Activated T-cell treated with anti-CD3 and anti-CD28 coated beads, Interleukin-2, amount 50 U/mL, for 72 hours (primary cell): ENCODE measurements at regions not wholly inside any gene's neighbourhood (a gene's known extent, or its start where the extent isn't known, plus 50 kb on each side); places are given as distances from the start of the nearest gene placed in this dataset.

Experiments
- ATAC-seq, 2 donors: fragments of 150-1000 bp; cut with Tn5 transposase; replicated peaks in 1 of 2; 2 replicates each; pipeline ENCODE4 v1.10.0; 2021; ENCODE audit warnings: moderate library complexity in 2 of 2, mild to moderate bottlenecking in 1 of 2
- DNase-seq, 2 donors: peaks; one replicate each; pipeline ENCODE4 v3.0.0; 2021 to 2022; ENCODE audit warnings: mixed read lengths in 1 of 2
- H3K27ac Mint-ChIP-seq: one replicate; pipeline ENCODE4 v1.8.0; 2022; ENCODE audit warnings: mild to moderate bottlenecking, moderate library complexity, mixed read lengths
- H3K27me3 Mint-ChIP-seq: one replicate; pipeline ENCODE4 v1.8.0; 2022; ENCODE audit warnings: low read depth, mixed read lengths
- H3K36me3 Mint-ChIP-seq, 2 donors: one replicate each; pipeline ENCODE4 v1.8.0; 2022; ENCODE audit warnings: mixed read lengths in 2 of 2, mild to moderate bottlenecking in 1 of 2; ENCODE audit not compliant: insufficient read depth in 2 of 2
- H3K4me1 Mint-ChIP-seq: one replicate; pipeline ENCODE4 v1.8.0; 2022; ENCODE audit warnings: low read depth, mixed read lengths
- H3K4me3 Mint-ChIP-seq, 2 donors: one replicate each; pipeline ENCODE4 v1.8.0; 2022; ENCODE audit warnings: mild to moderate bottlenecking in 2 of 2, mixed read lengths in 2 of 2, moderate library complexity in 2 of 2
- H3K9me3 Mint-ChIP-seq, 2 donors: one replicate each; pipeline ENCODE4 v1.8.0; 2022; ENCODE audit warnings: mixed read lengths in 2 of 2

DNA sequence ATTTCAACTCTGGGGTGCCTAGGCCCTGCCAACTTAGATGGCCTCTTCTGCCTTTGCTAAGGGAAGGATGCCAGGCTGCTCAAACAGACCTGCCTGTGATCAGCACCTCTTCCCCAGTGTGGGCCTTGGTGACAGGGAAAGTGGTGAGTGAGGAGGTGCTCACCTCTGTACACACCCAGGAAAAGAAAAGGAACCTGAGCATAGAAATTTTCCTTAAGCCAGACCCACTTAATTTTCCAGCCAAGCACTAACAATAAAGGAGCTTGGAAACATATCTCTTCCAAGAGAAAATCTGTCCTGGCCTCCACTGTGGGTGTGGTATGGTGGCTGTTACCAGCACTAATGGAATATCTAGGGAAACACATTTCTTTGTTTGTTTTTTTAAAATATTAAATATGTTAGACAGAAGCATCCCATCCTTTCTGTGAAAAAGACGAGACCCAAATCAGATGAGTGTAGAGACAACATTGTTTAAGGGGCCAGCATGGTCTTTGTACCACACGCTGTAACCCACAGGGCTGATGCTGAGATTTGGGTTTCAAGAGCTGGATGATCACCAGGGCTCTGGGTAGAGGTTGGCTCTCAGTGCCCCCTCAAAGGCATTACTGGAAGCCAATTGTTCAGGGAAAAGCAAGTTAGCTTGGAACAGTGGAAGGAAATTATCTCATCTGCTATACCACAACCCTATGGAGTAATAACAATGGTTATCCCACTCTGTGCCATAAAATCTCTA lies 472.2 kb downstream of the INSC start:
- no peak for DNase-seq
- H3K4me3 Mint-ChIP-seq, result no peak overlapping the region
- H3K27ac Mint-ChIP-seq, result no peak overlapping the region
- no peak for ATAC-seq
- no peaks in the 10 kb centered on the region for H3K36me3 Mint-ChIP-seq
- no peaks in the 10 kb centered on the region for H3K9me3 Mint-ChIP-seq
- no peaks in the 10 kb centered on the region for H3K27me3 Mint-ChIP-seq
- H3K4me1 Mint-ChIP-seq, result no peaks in the 10 kb centered on the region

DNA sequence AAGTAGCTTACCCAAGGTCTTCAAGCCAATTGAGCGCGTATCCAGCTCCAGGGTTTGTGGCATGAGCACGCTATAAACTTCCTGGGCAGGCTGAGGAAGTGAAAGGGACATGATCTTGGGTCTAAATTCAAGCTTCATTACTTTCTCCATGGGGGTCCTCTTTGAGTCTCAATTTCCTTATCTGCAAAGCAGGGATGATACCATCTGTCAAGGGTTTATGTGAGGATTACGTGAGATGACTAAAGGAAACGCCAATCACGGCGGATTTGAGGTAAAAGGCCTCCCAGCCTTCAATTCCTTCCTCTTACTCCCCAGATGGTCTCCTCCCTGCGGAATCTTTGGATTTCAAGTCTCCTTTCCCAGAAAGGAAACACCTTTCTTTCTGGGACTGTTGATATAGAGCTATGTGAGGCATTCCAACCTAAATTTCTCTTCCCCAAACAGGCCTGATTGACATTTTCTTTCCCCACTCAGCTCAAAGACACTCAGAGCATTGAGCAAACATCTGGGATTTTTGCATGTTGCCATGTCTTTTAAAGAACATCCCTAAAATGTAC lies 474.4 kb downstream of the INSC start:
- no peaks in the 10 kb centered on the region for H3K9me3 Mint-ChIP-seq
- ATAC-seq, result no peak
- H3K4me3 Mint-ChIP-seq, result no peak overlapping the region
- H3K4me1 Mint-ChIP-seq, result no peaks in the 10 kb centered on the region
- no peak for DNase-seq
- no peaks in the 10 kb centered on the region for H3K27me3 Mint-ChIP-seq
- H3K36me3 Mint-ChIP-seq, result no peaks in the 10 kb centered on the region
- no peak overlapping the region for H3K27ac Mint-ChIP-seq

DNA sequence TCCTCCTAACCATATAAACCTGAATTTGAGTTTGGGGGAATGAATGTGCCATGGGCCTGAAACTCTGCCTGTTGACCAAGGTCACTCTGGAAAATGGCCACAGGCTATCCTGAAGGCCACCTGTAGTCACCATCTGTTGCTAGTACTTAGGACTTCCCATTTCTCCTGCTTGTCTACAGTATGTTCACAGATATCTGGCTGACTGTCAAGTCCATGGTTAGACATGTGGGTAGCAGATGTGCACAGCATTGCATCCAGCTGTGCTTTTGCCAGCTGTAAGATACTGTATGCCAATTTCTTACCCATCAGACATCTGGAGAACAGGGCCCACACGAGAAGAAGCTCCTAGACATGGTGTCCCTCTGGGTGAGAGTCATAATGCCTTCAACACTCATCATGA lies 475.4 kb downstream of the INSC start:
- no peaks in the 10 kb centered on the region for H3K36me3 Mint-ChIP-seq
- ATAC-seq, result no peak
- H3K9me3 Mint-ChIP-seq, result no peaks in the 10 kb centered on the region
- H3K4me3 Mint-ChIP-seq, result no peak overlapping the region
- no peak overlapping the region for H3K27ac Mint-ChIP-seq
- DNase-seq, result no peak
- no peaks in the 10 kb centered on the region for H3K4me1 Mint-ChIP-seq
- no peaks in the 10 kb centered on the region for H3K27me3 Mint-ChIP-seq

DNA sequence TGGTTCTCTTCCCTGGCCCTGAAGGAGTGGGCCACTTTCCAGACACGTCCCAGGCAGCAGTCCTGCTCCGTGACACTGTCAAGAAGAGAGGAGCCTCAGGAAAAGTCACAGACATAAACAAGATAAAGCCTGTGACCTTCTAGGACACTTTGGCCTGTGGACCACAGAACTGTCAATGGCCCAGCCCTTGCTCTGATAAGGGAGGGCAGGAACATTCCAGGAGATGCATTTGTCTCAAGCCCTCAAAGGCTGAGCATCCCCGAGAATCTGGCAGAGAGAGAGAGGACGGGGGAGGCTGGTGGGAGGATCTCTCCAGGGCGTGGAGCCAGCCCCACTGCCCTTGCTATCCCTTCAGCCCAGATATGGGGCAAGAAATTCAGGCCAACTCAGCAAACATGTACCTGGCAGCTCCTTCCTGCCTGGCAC lies 476.4 kb downstream of the INSC start:
- no peak for DNase-seq
- no peaks in the 10 kb centered on the region for H3K9me3 Mint-ChIP-seq
- H3K27me3 Mint-ChIP-seq, result no peaks in the 10 kb centered on the region
- no peak for ATAC-seq
- H3K36me3 Mint-ChIP-seq, result no peaks in the 10 kb centered on the region
- no peak overlapping the region for H3K4me3 Mint-ChIP-seq
- H3K4me1 Mint-ChIP-seq, result no peaks in the 10 kb centered on the region
- H3K27ac Mint-ChIP-seq, result no peak overlapping the region

DNA sequence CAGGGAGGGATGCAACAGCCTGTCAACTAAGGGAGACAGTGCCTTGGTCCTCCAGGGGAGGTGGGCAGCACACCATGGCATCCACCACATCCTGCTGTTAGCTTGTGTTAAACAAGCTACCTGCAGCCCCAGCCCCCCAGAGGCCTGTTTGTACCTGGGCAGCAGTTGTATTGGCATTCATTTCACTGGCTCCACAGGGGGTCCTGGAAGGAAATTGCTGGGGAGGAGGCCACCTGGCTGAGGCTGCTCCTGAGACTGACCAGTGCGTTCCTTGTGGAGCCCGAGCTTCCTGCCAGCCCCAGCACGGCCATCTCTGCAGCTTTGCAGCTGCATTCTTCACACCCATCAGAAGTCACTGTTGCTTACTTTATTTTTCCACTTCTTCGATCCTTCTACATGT lies 479.9 kb downstream of the INSC start:
- Mint-ChIP-seq H3K4me1 (no peaks in the 10 kb centered on the region), H3K9me3 (no peaks in the 10 kb centered on the region), H3K27me3 (no peaks in the 10 kb centered on the region), H3K36me3 (no peaks in the 10 kb centered on the region), H3K4me3 (no peak overlapping the region), H3K27ac (no peak overlapping the region)
- no peak for DNase-seq
- ATAC-seq, result no peak

DNA sequence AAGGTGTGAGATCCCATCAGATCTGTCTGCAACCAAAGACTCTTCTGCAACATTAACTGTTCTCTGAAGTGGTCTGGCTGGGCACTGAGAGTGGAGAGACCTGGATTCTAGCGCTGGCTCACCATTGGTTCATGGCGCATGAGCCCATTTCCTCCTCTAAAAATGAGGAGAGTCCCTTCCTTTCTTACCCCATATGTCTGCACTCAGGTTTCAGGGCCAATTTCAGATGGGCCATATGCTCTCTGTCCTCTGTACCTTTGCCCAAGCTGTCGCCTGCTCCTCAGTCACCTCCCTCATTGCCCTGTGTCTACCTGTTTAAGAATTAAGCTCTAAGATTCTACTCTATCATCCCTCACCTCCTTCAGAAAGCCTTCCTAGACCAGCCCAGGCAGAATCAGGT lies 484.7 kb downstream of the INSC start:
- H3K27ac Mint-ChIP-seq, result no peak overlapping the region
- DNase-seq (no peak), ATAC-seq (no peak)
- no peaks in the 10 kb centered on the region for H3K4me1 Mint-ChIP-seq
- H3K27me3 Mint-ChIP-seq, result no peaks in the 10 kb centered on the region
- H3K36me3 Mint-ChIP-seq, result no peaks in the 10 kb centered on the region
- no peak overlapping the region for H3K4me3 Mint-ChIP-seq
- H3K9me3 Mint-ChIP-seq, result no peaks in the 10 kb centered on the region

DNA sequence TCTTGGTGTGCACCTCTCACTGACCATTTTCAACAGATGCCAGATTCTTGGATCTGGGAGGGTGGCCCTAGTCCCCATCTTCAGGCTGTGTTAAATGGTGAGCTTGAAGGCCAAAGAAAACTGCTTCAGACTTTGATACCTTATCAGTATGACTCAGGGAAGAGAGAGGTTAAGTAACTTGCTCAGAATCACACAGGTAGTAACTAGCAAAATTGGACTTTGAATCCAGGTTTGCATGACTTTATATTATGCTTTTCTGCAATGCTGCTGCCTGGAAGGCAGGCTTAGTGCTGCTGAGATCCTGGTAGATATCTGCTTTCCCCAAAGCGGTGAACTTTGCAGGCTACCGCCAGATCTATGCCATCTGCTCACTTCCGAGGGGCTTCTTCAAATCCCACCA lies 487.3 kb downstream of the INSC start:
- DNase-seq (no peak), ATAC-seq (no peak)
- Mint-ChIP-seq H3K9me3 (no peaks in the 10 kb centered on the region), H3K27me3 (no peaks in the 10 kb centered on the region), H3K36me3 (no peaks in the 10 kb centered on the region), H3K27ac (no peak overlapping the region), H3K4me3 (no peak overlapping the region), H3K4me1 (no peaks in the 10 kb centered on the region)

DNA sequence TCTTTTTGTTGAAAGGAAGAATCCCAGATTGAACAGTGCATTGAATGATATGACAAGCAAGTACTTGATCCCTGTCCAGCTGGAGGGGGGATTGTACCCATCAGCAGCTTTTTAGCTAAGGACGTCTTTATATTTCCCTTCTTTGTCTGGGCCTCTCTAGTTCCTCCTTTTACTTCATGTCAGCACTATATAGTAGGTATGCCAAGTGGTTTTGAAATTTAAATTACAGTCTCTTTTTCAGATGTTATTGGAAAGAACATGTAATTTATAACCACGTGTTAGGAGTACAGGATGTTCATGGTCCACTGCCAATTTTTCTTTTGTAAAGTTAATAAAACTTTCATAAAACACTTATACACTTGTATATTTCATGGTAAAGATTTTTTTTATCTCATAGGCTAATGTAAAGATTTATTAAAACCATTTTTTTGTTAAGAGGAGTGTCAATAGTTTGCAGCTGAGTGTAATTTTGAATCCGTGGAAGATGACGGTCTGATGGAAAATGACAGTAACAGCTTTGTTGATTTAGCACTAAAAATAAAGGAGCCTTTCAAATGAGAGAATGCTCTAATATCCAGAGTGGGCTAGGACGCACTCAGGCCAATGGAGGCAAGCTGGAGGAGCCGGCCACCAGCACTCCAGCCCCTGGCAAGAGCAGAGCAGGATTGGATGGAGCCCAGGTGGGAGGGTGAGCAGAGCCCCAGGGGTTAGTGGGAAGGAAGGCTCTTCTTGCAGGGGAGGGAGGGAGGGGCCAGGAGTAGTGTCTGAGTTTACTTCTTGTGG lies 488.3 kb downstream of the INSC start:
- Mint-ChIP-seq H3K4me1 (no peaks in the 10 kb centered on the region), H3K27ac (no peak overlapping the region), H3K9me3 (no peaks in the 10 kb centered on the region), H3K36me3 (no peaks in the 10 kb centered on the region), H3K4me3 (no peak overlapping the region), H3K27me3 (no peaks in the 10 kb centered on the region)
- no peak for ATAC-seq
- DNase-seq, result no peak

DNA sequence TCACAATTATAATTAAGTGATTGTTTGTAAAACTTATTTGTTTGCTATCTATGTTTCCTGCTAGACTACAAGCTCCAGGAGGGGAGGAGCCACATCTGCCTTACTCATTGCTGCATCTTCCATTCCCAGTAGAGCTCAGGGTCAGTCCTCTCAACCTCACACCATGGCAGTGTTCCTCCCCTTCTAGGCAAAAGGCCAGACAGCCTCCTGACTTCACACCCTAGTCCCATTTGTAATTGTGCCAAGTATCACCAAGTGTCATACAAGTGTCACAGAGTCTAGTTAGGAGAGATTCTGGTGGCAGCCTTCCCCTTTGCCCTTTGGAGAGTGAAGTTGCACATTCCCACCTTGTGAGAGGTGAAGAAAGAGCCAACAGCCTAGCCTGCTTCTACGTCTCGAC lies 490.4 kb downstream of the INSC start:
- DNase-seq, result no peak
- Mint-ChIP-seq H3K36me3 (no peaks in the 10 kb centered on the region), H3K4me3 (no peak overlapping the region), H3K9me3 (no peaks in the 10 kb centered on the region), H3K4me1 (no peaks in the 10 kb centered on the region), H3K27me3 (no peaks in the 10 kb centered on the region), H3K27ac (no peak overlapping the region)
- no peak for ATAC-seq

DNA sequence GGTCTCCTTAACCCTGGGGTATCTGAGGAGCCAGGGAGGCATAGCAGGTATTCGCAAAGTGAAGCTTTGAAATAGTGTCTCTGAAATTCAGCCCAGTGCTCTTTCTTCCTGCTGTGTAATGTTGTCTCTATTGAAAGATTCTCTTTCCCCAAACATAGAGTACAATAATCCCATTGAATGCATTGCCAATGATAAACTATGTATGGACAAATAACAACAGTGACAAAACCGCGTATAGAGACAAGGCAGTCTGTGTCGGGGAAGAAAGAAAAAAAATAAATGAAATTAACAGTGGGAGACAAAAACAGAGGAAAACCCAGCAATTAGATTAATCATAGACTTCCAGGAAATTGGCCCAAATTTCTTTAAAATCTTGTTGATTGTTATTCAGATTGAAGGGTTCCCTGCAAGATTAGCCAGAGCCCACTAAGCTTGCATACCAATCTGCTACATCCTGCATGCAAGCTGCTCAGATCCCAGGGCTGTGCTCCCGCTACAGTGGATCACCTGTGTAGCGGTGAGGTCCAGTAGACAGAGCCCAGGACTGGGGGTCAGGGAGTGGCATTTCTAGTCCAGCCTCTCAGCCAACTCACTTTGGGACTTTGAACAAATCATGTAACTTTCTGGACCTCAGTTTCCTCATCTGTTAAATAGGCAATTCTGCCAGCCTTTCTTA lies 492.8 kb downstream of the INSC start:
- Mint-ChIP-seq H3K4me3 (no peak overlapping the region), H3K36me3 (no peaks in the 10 kb centered on the region), H3K27ac (no peak overlapping the region)

DNA sequence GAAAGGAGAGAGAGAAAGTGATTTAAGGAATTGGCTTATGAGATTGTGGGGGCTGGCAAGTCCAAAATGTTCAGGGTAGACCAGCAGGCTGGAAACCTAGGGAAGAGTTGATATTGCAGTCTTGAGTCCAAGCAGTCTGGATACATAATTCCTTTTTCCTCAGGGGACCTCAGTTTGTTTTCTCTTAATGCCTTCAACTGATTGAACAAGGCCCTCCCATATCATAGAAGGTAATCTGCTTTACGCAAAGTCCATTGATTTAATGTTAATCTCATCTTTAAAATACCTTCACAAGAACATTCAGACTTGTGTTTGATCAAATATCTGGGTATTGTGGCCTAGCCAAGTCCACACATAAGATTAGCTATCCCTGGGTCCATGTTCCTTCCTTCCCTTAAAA lies 494.7 kb downstream of the INSC start:
- ATAC-seq (no peak), DNase-seq (no peak)
- Mint-ChIP-seq H3K4me3 (no peak overlapping the region), H3K9me3 (peaks cover 0 to 2% of the 10 kb centered on the region in 2 donors), H3K27me3 (no peaks in the 10 kb centered on the region), H3K4me1 (no peaks in the 10 kb centered on the region), H3K27ac (no peak overlapping the region), H3K36me3 (no peaks in the 10 kb centered on the region)

More for the DNA sequence above, 492.8 kb downstream of the INSC start:
- no peak for DNase-seq
- Mint-ChIP-seq H3K4me1 (no peaks in the 10 kb centered on the region), H3K9me3 (no peaks in the 10 kb centered on the region), H3K27me3 (no peaks in the 10 kb centered on the region)
- no peak for ATAC-seq

DNA sequence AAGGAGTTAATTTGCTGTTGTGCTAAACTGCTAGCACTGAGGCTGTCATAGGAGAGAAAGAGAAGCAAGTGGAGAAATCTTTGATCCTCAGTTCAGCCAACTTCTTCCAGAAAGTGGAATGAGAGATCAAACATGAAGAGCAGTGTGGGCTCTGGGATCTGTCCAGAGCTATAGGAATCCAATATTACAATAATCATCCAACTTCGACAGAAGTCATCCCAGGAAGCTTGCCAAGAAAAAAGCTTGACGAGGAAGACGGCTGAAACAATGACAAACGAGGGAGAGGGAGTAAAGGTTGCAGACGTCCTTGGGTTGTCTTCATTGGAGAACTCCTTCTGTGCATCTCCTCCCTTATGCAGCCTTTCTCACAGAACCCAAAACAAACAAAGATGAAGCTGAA lies 496.2 kb downstream of the INSC start:
- H3K4me1 Mint-ChIP-seq, result no peaks in the 10 kb centered on the region
- H3K36me3 Mint-ChIP-seq, result no peaks in the 10 kb centered on the region
- ATAC-seq (no peak), DNase-seq (no peak)
- peaks cover 0 to 2% of the 10 kb centered on the region in 2 donors for H3K9me3 Mint-ChIP-seq
- H3K27me3 Mint-ChIP-seq, result no peaks in the 10 kb centered on the region
- no peak overlapping the region for H3K4me3 Mint-ChIP-seq
- H3K27ac Mint-ChIP-seq, result no peak overlapping the region

DNA sequence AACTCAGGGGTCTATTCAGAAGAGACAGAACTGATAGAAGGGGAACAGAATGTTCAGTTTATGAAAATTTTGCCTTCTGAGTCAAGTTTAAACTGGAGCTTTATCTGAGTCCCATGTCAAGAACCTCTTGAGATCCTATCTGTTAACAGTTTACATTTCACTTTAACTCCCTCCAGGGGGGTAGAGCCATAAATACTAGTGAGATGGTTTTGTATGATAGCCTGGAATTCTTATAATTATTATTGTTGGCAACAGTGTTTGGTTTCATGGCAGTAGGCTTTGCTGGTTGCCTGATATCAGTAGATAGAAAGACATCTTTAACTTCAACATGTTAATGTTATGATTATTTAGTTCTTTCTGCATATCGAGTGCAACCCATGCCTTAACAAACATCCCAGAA lies 498.5 kb downstream of the INSC start:
- ATAC-seq (no peak), DNase-seq (no peak)
- peaks cover 0 to 2% of the 10 kb centered on the region in 2 donors for H3K9me3 Mint-ChIP-seq
- no peak overlapping the region for H3K27ac Mint-ChIP-seq
- no peaks in the 10 kb centered on the region for H3K27me3 Mint-ChIP-seq
- no peaks in the 10 kb centered on the region for H3K36me3 Mint-ChIP-seq
- no peaks in the 10 kb centered on the region for H3K4me1 Mint-ChIP-seq
- no peak overlapping the region for H3K4me3 Mint-ChIP-seq
